Mesendoderm (in vitro differentiated cells): ENCODE measurements at regions not wholly inside any gene's neighbourhood (a gene's known extent, or its start where the extent isn't known, plus 50 kb on each side); places are given as distances from the start of the nearest gene placed in this dataset.
"Not testable (repeated sequence)": the region's sequence is repeated elsewhere in the genome, so short reads cannot be mapped to it uniquely, and the experiment has no call there.

ENCODE experiments used
- DNase-seq: peaks from one replicate; pipeline ENCODE4 v3.0.0; 2013
- H2AK5ac ChIP-seq: 2 replicates; pipeline ENCODE4 v1.6.1; 2013; ENCODE audit warnings: low read length, inconsistent platforms
- H2BK120ac ChIP-seq: 2 replicates; pipeline ENCODE4 v1.6.1; 2013; ENCODE audit warnings: low read depth, mild to moderate bottlenecking, low read length, moderate library complexity, mixed read lengths
- H2BK15ac ChIP-seq: replicated peaks from 2 replicates; pipeline ENCODE4 v1.6.1; 2013; ENCODE audit warnings: low read depth, mild to moderate bottlenecking, moderate library complexity
- H2BK5ac ChIP-seq: 2 replicates; pipeline ENCODE4 v1.6.1; 2013; ENCODE audit warnings: low read length, inconsistent platforms
- H3K18ac ChIP-seq: 2 replicates; pipeline ENCODE4 v1.6.1; 2013; ENCODE audit warnings: mild to moderate bottlenecking, low read length, mixed read lengths
- H3K23ac ChIP-seq: one replicate; pipeline ENCODE4 v1.6.1; 2013; ENCODE audit warnings: low read length
- H3K27ac ChIP-seq: 2 replicates; pipeline ENCODE4 v1.5.1; 2013; ENCODE audit warnings: low read depth, mild to moderate bottlenecking, inconsistent platforms, low read length, moderate library complexity
- H3K27me3 ChIP-seq: 2 replicates; pipeline ENCODE4 v1.6.1; 2013; ENCODE audit warnings: low read length, control low read depth, mild to moderate bottlenecking, inconsistent platforms; ENCODE audit not compliant: insufficient read depth, poor library complexity
- H3K36me3 ChIP-seq: 2 replicates; pipeline ENCODE4 v1.6.1; 2013; ENCODE audit warnings: low read length, inconsistent platforms; ENCODE audit not compliant: control insufficient read depth, insufficient read depth
- H3K4ac ChIP-seq: one replicate; pipeline ENCODE4 v1.6.1; 2013; ENCODE audit warnings: low read depth, mild to moderate bottlenecking, low read length, moderate library complexity
- H3K4me1 ChIP-seq: 2 replicates; pipeline ENCODE4 v1.6.1; 2013; ENCODE audit warnings: low read depth, low read length, inconsistent platforms; ENCODE audit not compliant: control insufficient read depth
- H3K4me2 ChIP-seq: 2 replicates; pipeline ENCODE4 v1.6.1; 2013; ENCODE audit warnings: low read length
- H3K4me3 ChIP-seq: 2 replicates; pipeline ENCODE4 v1.5.1; 2013; ENCODE audit warnings: mild to moderate bottlenecking, low read length
- H3K56ac ChIP-seq: one replicate; pipeline ENCODE4 v1.6.1; 2013; ENCODE audit warnings: low read length
- H3K79me1 ChIP-seq: 2 replicates; pipeline ENCODE4 v1.6.1; 2013; ENCODE audit warnings: low read length, inconsistent platforms
- H3K79me2 ChIP-seq: 2 replicates; pipeline ENCODE4 v1.6.1; 2013; ENCODE audit warnings: mild to moderate bottlenecking, low read length; ENCODE audit not compliant: control insufficient read depth, insufficient read depth
- H3K9ac ChIP-seq: 2 replicates; pipeline ENCODE4 v1.6.1; 2013; ENCODE audit warnings: low read length, inconsistent platforms
- H4K5ac ChIP-seq: one replicate; pipeline ENCODE4 v1.6.1; 2013; ENCODE audit warnings: low read length
- H4K8ac ChIP-seq: one replicate; pipeline ENCODE4 v1.6.1; 2013; ENCODE audit warnings: low read depth, mild to moderate bottlenecking, control low read depth, low read length, moderate library complexity
- WGBS: extraction: QIAGEN DNeasy Blood & Tissue Kit; methylation state at CpG from one replicate; pipeline ENCODE4 v1.1.7; 2013; ENCODE audit warnings: low lambda C conversion rate, missing lambda C conversion rate; ENCODE audit not compliant: insufficient coverage; ENCODE audit errors: extremely low coverage; 5-methylcytosine and 5-hydroxymethylcytosine counted together

DNA sequence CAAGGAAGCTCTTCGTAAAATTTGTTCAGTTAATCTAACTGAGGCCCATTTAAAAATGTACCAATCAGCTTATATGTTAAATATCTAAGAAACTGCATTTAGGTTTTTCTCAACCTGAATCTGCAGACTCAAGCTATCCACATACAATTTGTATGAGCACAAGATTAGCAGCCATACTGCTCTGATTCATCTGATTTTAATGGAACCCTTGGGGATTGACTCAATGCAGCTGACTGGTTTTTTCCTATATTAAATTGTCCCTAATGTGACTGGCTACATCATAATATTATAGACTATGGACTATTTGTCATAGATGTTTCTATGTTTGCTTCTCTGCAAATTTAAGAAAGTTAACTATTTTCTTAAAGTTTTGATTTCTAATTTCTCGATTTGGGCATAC, 451.0 kb upstream of the TUSC1 start:
- Histone ChIP-seq H2BK15ac (no peak overlapping the region), H3K56ac (no peak overlapping the region), H3K4ac (no peak overlapping the region), H3K27ac (no peak overlapping the region), H3K4me2 (no peak overlapping the region), H3K18ac (no peak overlapping the region), H4K5ac (no peak overlapping the region), H3K79me2 (no peaks in the 10 kb centered on the region), H2AK5ac (no peak overlapping the region), H2BK120ac (no peak overlapping the region), H3K4me3 (no peak overlapping the region), H2BK5ac (no peak overlapping the region), H3K27me3 (no peaks in the 10 kb centered on the region), H3K36me3 (no peaks in the 10 kb centered on the region), H3K4me1 (no peaks in the 10 kb centered on the region), H3K79me1 (no peaks in the 10 kb centered on the region), H4K8ac (no peak overlapping the region), H3K9ac (no peak overlapping the region), H3K23ac (no peak overlapping the region)
- WGBS: no CpG with 5 or more reads among the region's 2 CpGs
- DNase-seq: no peak

DNA sequence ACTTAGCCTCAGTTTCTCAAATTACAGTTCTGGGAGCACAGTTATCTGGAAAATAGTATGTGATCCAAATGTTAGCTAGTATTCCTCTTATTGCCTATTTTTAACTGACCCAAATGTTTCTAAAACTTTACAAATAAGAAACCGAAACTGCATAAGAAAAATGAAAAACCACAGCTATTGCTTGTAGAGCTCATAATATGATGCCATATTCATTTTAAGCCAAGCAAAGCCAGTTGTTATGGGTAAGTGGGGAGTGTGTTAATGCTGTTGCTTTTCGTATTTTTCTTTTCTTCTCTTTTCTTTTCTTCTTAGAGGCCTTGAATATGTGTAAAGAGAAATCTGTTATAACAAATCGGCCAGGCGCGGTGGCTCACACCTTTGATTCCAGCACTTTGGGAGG, 447.4 kb upstream of the TUSC1 start:
- Histone ChIP-seq H3K56ac (no peak overlapping the region), H3K79me1 (no peaks in the 10 kb centered on the region), H3K4me3 (no peak overlapping the region)

GRCh38 chr9:26116085-26116484, 437.8 kb upstream of the TUSC1 start:
- H3K4me1 ChIP-seq, H2AK5ac ChIP-seq, H3K18ac ChIP-seq, H4K5ac ChIP-seq, H3K79me2 ChIP-seq, H3K4me3 ChIP-seq, H4K8ac ChIP-seq, H3K27ac ChIP-seq, H3K36me3 ChIP-seq, H2BK15ac ChIP-seq, DNase-seq, H3K23ac ChIP-seq, H3K4me2 ChIP-seq, H2BK5ac ChIP-seq, H3K56ac ChIP-seq, H2BK120ac ChIP-seq, H3K79me1 ChIP-seq, H3K9ac ChIP-seq, H3K4ac ChIP-seq, H3K27me3 ChIP-seq: not testable (repeated sequence)
- no CpG with 5 or more reads among the region's 2 CpGs for WGBS

More for the DNA sequence above, 447.4 kb upstream of the TUSC1 start:
- H3K18ac ChIP-seq: no peak overlapping the region
- H2BK15ac ChIP-seq: no peak overlapping the region
- no peaks in the 10 kb centered on the region for H3K79me2 ChIP-seq
- H4K8ac ChIP-seq: no peak overlapping the region
- no peak overlapping the region for H2BK5ac ChIP-seq
- no CpG with 5 or more reads among the region's 5 CpGs for WGBS
- no peaks in the 10 kb centered on the region for H3K4me1 ChIP-seq
- no peak overlapping the region for H2BK120ac ChIP-seq
- H3K23ac ChIP-seq: no peak overlapping the region
- no peak overlapping the region for H4K5ac ChIP-seq
- no peak overlapping the region for H2AK5ac ChIP-seq
- H3K36me3 ChIP-seq: no peaks in the 10 kb centered on the region
- no peak overlapping the region for H3K9ac ChIP-seq
- no peak overlapping the region for H3K4me2 ChIP-seq
- no peak overlapping the region for H3K27ac ChIP-seq
- H3K27me3 ChIP-seq: no peaks in the 10 kb centered on the region
- DNase-seq: no peak
- H3K4ac ChIP-seq: no peak overlapping the region

DNA sequence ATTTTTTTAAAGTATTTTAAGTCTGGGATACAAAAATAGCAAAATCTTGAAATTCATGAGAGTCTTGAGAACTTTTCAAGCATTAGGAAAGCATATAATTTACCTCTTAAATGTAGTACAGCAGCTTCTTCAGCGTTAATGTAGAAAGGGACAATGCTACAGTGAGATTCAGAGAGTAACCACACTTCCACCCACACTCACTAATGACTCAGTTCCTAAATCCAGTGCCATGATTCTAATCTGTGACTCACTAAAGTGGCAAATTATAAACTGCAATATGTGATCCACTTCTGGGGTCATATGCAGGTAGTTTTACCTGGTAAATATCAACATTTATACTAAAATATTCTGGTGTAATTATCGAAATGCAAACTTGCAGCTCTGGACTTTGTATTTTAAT, 434.5 kb upstream of the TUSC1 start:
- Histone ChIP-seq H3K4me3 (no peak overlapping the region), H3K4me2 (no peak overlapping the region), H3K18ac (no peak overlapping the region), H3K23ac (no peak overlapping the region), H3K56ac (no peak overlapping the region), H2BK5ac (no peak overlapping the region), H3K27me3 (no peaks in the 10 kb centered on the region), H3K9ac (no peak overlapping the region), H3K79me2 (no peaks in the 10 kb centered on the region), H3K4me1 (no peaks in the 10 kb centered on the region), H3K36me3 (no peaks in the 10 kb centered on the region), H2BK120ac (no peak overlapping the region), H4K8ac (no peak overlapping the region), H2AK5ac (no peak overlapping the region), H3K27ac (no peak overlapping the region), H2BK15ac (no peak overlapping the region), H3K79me1 (no peaks in the 10 kb centered on the region), H4K5ac (no peak overlapping the region), H3K4ac (no peak overlapping the region)
- whole genome bisulfite sequencing: no CpG with 5 or more reads among the region's 2 CpGs
- DNase-seq: no peak

GRCh38 chr9:26086396-26086795, 408.2 kb upstream of the TUSC1 start:
- no peak overlapping the region for H4K5ac ChIP-seq
- H2BK15ac ChIP-seq: no peak overlapping the region
- H3K18ac ChIP-seq: no peak overlapping the region
- H3K23ac ChIP-seq: no peak overlapping the region
- DNase-seq: peak; percentile 81
- H3K4ac ChIP-seq: no peak overlapping the region
- no peak overlapping the region for H3K27ac ChIP-seq
- no peaks in the 10 kb centered on the region for H3K79me1 ChIP-seq
- no peaks in the 10 kb centered on the region for H3K36me3 ChIP-seq
- no peak overlapping the region for H3K9ac ChIP-seq
- H4K8ac ChIP-seq: no peak overlapping the region
- H2BK120ac ChIP-seq: no peak overlapping the region
- no peaks in the 10 kb centered on the region for H3K27me3 ChIP-seq
- no peak overlapping the region for H2BK5ac ChIP-seq
- no peak overlapping the region for H3K4me2 ChIP-seq
- no CpG with 5 or more reads among the region's 1 CpG for WGBS
- H3K79me2 ChIP-seq: no peaks in the 10 kb centered on the region
- no peak overlapping the region for H3K4me3 ChIP-seq
- H2AK5ac ChIP-seq: no peak overlapping the region
- no peaks in the 10 kb centered on the region for H3K4me1 ChIP-seq
- H3K56ac ChIP-seq: no peak overlapping the region

DNA sequence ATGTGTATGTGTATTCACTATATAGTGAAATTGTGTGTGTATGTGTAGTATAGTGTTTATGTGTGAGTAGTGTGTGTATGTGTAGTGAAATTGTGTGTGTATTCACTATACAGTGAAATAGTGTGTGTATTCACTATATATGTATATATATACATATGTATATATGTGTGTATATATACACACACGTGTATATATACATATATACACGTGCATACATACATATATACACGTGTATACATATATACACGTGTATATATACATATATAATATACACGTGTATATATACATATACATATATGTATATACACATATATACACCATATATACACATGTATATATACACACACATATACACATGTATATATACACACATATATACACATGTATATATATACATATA, 403.6 kb upstream of the TUSC1 start:
- Histone ChIP-seq H4K5ac (no peak overlapping the region), H3K9ac (no peak overlapping the region)
- no CpG with 5 or more reads among the region's 5 CpGs for WGBS

More for the DNA sequence above, 403.6 kb upstream of the TUSC1 start:
- Histone ChIP-seq H3K27me3 (no peaks in the 10 kb centered on the region), H3K36me3 (no peaks in the 10 kb centered on the region), H3K79me2 (no peaks in the 10 kb centered on the region), H4K8ac (no peak overlapping the region), H3K23ac (no peak overlapping the region), H3K4me1 (no peaks in the 10 kb centered on the region), H2BK5ac (no peak overlapping the region), H3K56ac (no peak overlapping the region), H2BK120ac (no peak overlapping the region), H3K4me3 (no peak overlapping the region), H3K79me1 (no peaks in the 10 kb centered on the region), H2BK15ac (no peak overlapping the region), H2AK5ac (no peak overlapping the region), H3K27ac (no peak overlapping the region), H3K4me2 (no peak overlapping the region), H3K18ac (no peak overlapping the region), H3K4ac (no peak overlapping the region)
- DNase-seq: no peak
